HG02981 (cell line): ENCODE measurements at regions not wholly inside any gene's neighbourhood (a gene's known extent, or its start where the extent isn't known, plus 50 kb on each side); places are given as distances from the start of the nearest gene placed in this dataset.

Experiments
- ATAC-seq: cut with Tn5 transposase; IDR thresholded peaks from one replicate; pipeline ENCODE4 v1.9.1; 2021; ENCODE audit warnings: mild to moderate bottlenecking, moderate library complexity; ENCODE audit not compliant: unreplicated experiment

DNA sequence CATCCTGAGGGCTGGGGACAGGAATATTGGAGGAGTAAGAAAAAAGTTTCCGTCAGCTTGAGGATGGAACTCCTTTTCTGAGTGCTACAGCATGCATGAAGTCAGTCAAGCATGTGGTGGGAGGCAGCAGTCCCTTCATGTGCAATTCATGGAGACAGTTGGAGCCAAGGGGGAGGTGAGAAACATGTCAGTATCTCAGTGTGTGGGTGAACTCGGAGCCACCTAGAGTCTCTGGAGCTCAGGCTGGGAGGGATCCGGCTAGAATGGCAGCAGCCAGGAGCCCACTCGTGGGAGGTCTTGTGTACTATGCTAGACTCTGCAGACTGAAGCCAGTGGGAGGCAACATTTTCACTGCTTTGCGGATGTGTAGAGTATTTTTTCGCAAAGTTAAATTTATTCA, 60.3 kb downstream of the AVPR1A start:
- ATAC-seq, result no peak

- no peak for ATAC-seq
Observed at GRCh38 chr12:63086149-63086915, 64.7 kb downstream of the AVPR1A start.

- ATAC-seq, result no peak
Observed at GRCh38 chr12:63085120-63085519, 65.9 kb downstream of the AVPR1A start.

- no peak for ATAC-seq
Observed at GRCh38 chr12:63084501-63084900, 66.5 kb downstream of the AVPR1A start.

GRCh38 chr12:63083046-63083445, 68.0 kb downstream of the AVPR1A start:
- no peak for ATAC-seq

DNA sequence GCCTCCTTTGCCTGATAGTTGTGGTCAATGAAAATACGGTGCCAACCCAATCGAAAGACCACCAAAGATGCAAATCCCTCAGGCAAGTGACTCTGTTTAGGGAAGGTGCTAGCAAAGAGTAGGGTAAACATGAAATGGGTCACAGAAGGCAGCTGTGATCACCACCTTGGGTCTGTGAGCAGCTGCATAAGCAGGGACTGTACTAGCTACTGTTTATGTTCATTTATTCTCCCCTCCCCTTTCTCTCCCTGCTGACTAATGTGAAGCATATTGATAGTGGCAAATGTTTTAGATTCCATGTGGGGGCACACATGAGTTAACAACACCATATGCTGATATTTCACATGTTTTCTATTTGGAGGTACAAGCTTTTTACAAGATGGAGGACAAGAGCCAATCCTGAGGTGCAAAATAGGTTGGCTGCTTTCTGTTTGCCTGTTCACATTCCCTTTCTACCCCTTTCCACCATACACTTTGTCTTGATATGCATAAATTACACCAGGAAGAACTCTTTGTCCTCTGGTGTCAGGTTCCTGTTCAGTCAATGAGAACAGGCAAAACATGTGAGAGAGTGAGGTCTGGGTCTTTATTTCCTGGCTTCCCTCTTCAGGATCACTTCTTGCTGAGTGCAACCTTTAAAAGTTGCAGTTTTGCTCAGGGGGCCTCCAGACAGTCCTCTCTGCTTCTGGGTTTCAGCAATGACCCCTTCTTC, 71.1 kb downstream of the AVPR1A start:
- no peak for ATAC-seq

DNA sequence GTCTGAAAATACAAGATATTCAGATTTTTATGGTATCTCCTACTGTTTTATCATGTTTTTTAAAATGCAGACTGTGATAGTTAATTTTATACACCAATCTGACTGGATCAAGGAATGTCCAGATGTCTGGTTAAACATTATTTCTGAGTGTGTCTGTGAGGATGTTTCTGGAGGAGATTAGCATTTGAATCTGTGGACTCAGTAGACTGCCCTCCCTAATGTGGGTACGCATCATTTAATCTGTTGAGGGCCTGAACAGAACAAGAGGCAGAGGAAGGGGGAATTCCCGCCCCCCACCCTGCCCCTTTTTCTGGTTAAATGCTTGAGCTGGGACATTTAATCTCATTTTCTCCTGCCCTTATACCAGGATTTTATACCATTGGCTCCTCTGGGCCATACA, 72.1 kb downstream of the AVPR1A start:
- no peak for ATAC-seq

- no peak for ATAC-seq
Observed at GRCh38 chr12:63075376-63076060, 75.5 kb downstream of the AVPR1A start.

DNA sequence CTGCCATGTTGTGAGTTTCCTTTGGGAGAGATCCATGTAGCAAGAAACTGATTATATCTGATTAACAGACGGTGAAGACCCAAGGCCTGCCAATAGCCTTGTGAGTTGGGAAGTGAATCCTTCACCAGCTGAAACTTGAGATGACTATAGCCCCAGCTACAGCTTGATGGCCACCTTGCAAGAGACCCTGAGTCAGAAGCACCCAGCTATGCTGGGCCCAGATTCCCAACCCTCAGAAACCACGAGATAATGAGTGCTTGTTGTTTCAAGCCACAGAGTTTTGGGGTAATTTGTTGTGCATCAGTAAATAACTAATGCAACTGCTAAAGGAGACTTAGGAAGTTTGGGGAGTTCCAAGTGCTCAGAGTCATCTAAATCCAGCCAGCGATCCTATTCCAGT, 80.3 kb downstream of the AVPR1A start:
- ATAC-seq, result no peak

DNA sequence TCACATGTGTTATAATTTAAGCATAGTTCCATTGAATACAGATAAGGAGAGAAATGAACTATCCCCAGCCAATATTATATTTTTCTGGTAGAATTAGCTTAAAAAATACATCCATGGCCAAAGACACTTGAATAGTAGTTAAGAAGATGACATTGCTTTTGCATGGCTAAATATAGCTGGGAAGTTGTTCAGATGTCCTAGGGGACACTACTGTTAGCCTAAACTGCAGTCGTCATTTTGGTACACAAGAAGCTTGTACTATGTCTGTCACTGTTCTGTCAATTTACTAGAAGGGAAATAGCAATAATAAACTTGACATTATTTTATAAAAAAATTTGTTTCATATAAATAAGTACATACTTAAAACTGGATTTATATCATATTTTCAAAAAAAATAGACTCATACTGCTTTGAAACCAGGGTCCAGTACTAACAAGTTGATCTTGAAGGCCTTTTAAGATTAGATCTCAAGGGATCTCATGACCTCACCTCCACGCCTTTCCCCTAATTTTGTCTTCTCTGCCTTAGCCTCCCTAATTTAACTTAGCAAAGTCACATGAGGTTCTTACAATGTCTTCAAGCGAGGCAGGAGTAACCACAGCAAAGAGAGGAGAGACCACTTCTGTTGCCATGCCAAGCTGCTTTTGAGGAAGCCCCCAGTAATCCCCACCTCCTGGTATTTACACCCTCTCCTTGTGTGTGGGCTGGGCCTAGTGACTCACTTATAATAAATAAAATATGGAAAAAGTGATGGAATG, 81.0 kb downstream of the AVPR1A start:
- ATAC-seq, result no peak

GRCh38 chr12:63068857-63069442, 82.1 kb downstream of the AVPR1A start:
- ATAC-seq, result peak; percentile 59

DNA sequence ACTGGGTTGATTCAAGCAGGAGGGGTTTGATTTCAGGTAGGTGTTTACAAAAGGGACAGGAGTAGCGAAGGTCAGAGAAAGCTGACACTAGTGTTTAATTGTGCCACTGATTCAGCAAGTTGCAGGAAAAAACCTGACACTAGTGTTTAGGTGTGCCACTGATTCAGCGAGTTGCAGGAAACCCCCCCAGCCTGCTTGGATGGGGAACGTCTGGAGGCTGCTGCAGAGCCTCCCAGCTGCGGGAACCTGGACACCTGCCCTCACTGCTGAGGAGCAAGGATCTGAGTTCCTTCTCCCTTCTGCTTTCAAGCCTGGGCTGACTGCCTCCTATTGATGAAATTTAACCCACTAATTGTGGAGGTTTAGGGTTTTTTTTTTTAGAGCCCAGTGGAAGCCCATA, 84.2 kb downstream of the AVPR1A start:
- no peak for ATAC-seq

- no peak for ATAC-seq
Observed at GRCh38 chr12:63066136-63066535, 84.9 kb downstream of the AVPR1A start.

DNA sequence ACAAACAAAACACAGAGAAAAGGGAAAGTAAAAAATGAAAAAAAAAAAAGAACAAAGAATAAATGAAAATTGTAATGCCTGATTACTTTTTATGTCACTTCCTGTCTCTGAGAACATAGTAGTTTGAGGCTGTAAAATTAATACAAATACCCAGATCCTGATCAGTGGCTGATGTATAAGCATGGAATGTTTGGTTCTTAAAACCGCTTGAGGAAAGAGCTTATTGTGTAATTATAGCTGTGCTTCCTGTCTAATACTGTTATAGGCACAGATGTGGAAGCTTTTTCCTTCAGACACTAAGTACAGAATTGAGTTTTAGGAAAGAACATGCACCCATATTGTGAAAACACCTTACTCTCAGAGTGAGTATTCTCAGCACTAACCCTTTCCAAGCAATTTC, 86.9 kb downstream of the AVPR1A start:
- ATAC-seq, result no peak

- no peak for ATAC-seq
Observed at GRCh38 chr12:63056649-63057048, 94.4 kb downstream of the AVPR1A start.

GRCh38 chr12:63052696-63053095, 98.3 kb downstream of the AVPR1A start:
- no peak for ATAC-seq

DNA sequence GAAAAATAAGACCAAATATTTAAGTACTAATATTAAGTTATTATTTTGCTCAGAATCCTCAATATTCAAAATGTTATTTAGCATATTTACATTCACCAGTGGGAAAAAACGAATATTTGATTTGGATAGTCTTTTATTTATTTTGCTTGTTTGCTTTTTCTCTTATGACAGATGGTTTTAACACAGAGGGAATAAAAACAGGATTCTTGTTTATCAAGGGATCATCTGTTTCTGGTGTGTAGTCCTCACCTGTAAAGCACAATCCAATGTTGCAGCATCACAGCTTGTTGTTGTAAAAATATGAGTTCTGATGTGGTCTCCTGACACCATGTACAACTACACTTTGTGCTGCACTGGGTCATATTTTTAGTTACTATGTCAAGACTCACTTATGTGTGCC, 103.9 kb downstream of the AVPR1A start:
- ATAC-seq, result no peak

DNA sequence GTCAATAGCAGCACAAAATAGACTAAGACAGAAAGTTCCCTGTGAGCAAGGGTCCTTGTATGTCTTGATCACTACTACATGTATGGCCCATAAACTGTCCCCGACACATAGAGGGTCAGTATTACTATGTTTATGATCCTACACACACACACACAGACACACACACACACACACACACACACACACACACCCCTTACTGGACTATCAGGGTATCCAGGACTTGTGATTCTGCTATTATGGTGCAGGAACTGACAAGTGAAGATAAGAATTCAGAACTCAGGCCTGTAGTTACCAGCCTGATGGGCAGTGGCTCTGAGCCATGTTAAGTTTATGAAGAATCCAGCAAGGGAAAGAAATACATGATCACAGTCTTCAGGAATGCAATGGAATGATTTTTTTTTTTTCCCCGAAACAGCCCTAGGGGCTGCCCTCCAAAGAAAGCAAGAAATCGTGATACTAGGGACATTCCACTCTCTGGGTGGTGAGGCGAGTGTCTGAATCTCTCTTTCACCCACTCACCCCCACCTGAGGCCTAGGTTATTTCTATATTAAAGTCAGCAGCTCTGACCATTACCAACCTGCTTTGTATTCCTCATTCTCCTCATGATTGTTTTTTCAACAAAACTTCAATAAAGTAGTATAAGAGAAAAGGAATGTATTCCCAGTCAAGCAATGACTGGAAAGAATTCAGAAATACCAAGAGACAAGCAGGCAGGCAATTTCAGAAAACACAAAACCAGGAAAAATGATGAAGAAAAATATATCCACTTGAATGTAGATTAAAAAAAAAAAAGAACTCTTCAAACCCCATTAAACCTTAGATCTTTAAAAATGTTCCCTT, 105.8 kb downstream of the AVPR1A start:
- ATAC-seq, result no peak

DNA sequence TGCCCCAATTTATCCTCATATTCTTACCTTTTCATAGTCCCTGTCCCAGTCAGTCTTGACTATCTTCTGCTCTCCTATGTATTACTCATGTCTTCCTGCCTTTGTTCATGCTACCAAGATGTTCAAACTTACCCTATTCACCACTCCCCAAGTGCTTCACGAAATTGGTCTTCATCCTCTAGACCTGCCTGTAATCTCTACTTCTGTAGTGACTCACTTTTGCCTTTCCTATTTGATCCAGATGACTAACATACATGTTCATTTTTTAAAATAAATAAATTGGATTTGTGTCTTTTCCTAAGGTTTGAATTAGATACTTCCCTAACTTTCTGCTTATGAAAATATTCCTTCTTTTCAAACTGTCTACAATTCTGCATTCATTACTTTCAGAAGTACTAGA, 107.7 kb upstream of the PPM1H start:
- ATAC-seq, result no peak

DNA sequence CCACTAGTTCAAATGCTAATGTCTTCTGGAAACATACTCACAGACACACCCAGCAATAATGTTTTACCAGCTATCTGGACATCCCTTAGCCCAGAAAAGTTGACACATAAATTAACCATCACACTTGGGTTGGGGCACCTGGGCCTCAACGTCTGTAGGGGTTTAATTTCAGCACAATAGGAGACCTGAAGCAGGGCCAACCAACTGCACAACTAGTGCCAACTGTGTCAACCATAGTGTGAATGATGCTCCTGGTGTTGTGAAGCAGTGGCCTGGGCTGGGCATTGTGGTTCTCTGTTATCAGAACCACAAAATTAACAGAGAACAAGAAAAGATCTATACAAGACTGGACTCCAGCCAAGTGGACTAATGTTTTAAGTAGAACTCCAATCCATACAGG, 106.7 kb upstream of the PPM1H start:
- no peak for ATAC-seq
